ENCODE measurements at regions not wholly inside any gene's neighbourhood (a gene's known extent, or its start where the extent isn't known, plus 50 kb on each side); places are given as distances from the start of the nearest gene placed in this dataset.

GRCh38 chr18:38241736-38242135, 676.1 kb upstream of the CELF4 start:
- no peak overlapping the region for H3K4me3 ChIP-seq (ENCODE audit: low read depth, low read length)
- peak; percentile 20 for DNase-seq (ENCODE audit: low read depth)
- TF ChIP-seq, protein P1, sequence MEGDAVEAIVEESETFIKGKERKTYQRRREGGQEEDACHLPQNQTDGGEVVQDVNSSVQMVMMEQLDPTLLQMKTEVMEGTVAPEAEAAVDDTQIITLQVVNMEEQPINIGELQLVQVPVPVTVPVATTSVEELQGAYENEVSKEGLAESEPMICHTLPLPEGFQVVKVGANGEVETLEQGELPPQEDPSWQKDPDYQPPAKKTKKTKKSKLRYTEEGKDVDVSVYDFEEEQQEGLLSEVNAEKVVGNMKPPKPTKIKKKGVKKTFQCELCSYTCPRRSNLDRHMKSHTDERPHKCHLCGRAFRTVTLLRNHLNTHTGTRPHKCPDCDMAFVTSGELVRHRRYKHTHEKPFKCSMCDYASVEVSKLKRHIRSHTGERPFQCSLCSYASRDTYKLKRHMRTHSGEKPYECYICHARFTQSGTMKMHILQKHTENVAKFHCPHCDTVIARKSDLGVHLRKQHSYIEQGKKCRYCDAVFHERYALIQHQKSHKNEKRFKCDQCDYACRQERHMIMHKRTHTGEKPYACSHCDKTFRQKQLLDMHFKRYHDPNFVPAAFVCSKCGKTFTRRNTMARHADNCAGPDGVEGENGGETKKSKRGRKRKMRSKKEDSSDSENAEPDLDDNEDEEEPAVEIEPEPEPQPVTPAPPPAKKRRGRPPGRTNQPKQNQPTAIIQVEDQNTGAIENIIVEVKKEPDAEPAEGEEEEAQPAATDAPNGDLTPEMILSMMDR (conservative IDR thresholded peaks at IDR 0.05; ENCODE audit: low read depth, low read length) = no peak

- no peak for DNase-seq (ENCODE audit: low read depth)
- no peak overlapping the region for H3K4me3 ChIP-seq (ENCODE audit: low read depth, low read length)
- TF ChIP-seq, protein P1 (conservative IDR thresholded peaks at IDR 0.05; ENCODE audit: low read depth, low read length) = no peak
These were observed 675.6 kb upstream of the CELF4 start for GRCh38 chr18:38241216-38241615.

DNA sequence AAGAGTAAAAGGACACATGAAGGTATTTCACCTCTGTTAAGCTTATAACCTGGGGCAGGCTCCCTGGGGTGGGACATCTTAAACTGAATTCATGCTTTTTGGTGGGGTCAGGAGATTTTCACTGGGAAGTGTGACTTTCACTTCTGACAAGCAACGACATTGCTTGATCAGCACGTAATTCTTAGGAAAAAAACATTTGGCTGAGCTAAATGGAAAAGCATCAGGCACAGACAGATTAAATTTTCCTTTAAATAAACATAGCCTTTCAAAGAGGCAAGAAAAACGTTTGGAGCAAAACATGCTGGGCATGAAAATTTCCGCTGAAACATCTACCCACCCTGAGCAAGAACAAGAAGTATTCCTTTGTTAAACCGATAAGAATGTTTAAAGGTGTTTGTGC, 674.0 kb upstream of the CELF4 start:
- no peak overlapping the region for H3K4me3 ChIP-seq (ENCODE audit: low read depth, low read length)
- no peak for DNase-seq (ENCODE audit: low read depth)
- TF ChIP-seq, protein P1 (conservative IDR thresholded peaks at IDR 0.05; ENCODE audit: low read depth, low read length) = no peak

GRCh38 chr18:38237796-38238195, 672.2 kb upstream of the CELF4 start:
- DNase-seq (ENCODE audit: low read depth) = no peak
- H3K4me3 ChIP-seq (ENCODE audit: low read depth, low read length) = no peak overlapping the region
- TF ChIP-seq, protein P1 (conservative IDR thresholded peaks at IDR 0.05; ENCODE audit: low read depth, low read length) = no peak

DNA sequence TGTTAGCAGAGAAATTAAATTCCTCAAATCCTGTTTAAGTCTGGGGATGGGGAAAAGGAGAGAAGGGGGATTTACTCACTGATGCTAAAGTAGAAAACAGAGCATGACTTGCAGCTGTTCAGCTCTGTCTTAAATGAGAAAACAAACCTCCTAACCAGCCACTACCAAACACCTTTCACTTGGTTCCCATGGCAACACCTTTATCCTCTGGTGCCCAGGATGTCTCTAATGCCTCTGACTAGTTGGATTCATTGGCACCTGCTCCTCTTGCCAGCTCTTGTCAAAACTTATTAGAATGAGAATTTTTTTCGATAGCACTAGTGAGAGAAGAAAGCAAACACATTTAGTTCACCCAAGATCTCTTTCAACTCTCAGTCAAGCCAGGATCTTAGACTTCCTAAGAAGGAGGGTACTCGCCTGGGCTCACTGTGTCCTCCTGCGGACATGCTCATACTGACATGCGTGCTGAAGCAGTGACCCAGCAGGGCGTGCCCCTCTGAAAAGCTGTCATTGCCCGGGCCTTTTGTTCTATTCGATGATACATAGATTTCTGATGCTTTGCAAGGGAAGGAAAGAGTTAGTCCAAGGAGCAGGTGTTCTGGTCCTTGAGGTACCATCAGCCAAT, 656.0 kb upstream of the CELF4 start:
- no peak for DNase-seq (ENCODE audit: low read depth)
- no peak overlapping the region for H3K4me3 ChIP-seq (ENCODE audit: low read depth, low read length)
- TF ChIP-seq, protein P1 (conservative IDR thresholded peaks at IDR 0.05; ENCODE audit: low read depth, low read length) = no peak

GRCh38 chr18:38198956-38199355, 633.4 kb upstream of the CELF4 start:
- no peak overlapping the region for H3K4me3 ChIP-seq (ENCODE audit: low read depth, low read length)
- TF ChIP-seq, protein P1 (conservative IDR thresholded peaks at IDR 0.05; ENCODE audit: low read depth, low read length) = no peak
- DNase-seq (ENCODE audit: low read depth) = no peak

- DNase-seq (ENCODE audit: low read depth) = no peak
- TF ChIP-seq, protein P1 (conservative IDR thresholded peaks at IDR 0.05; ENCODE audit: low read depth, low read length) = no peak
- no peak overlapping the region for H3K4me3 ChIP-seq (ENCODE audit: low read depth, low read length)
These were observed 632.9 kb upstream of the CELF4 start for GRCh38 chr18:38198526-38198925.
